ENCODE measurements at regions not wholly inside any gene's neighbourhood (a gene's known extent, or its start where the extent isn't known, plus 50 kb on each side); places are given as distances from the start of the nearest gene placed in this dataset.

DNA sequence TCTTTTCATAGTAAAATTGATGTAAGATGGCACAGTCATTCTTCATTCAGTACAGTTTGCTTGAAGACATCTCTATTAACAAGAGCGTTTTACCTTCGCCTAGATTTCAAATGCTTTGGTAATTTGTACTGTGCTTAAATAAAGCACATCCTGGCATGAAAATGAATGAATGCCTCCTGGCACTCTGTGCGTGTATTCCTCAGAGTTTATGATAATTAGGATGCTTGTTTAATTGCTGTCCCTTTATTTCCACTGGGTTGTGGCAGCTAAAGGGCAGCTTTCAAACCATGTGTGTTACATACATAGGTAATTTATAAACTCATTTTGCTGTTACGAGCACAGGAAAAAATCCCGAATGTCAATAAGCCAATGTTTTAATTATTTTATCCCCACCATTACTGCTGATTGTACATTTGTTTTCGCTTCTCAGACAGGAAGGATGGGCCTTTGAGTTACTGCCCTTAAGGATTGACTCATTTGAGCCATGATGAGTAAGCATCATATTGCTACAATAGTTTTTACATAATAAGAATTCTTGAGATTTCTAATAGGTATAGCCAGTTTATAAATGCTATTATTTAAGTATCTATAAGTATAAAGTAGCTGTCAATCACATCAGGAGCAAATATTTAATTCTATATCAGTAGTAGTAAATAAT is 516.5 kb downstream of the XIRP2 start:
- WGBS, 2 donors = 94% methylated on average over 6 of the region's 6 CpGs
- Histone ChIP-seq H3K9me3 (ENCODE audit: control insufficient read depth in 4 of 4, insufficient read depth in 3 of 4, low read length in 3 of 4) (no peaks in the 10 kb centered on the region), H3K9ac (ENCODE audit: insufficient read depth in 1 of 2, low read length in 2 of 2) (no peak overlapping the region), H3K27me3 (ENCODE audit: control insufficient read depth in 3 of 3, insufficient read depth in 3 of 3, low read length in 2 of 3) (no peaks in the 10 kb centered on the region), H3K27ac (ENCODE audit: low read depth in 1 of 2, low read length in 1 of 2) (no peak overlapping the region), H3K4me3 (no peak overlapping the region), H3K36me3 (ENCODE audit: control insufficient read depth in 4 of 4, insufficient read depth in 4 of 4, low read length in 4 of 4) (no peaks in the 10 kb centered on the region), H3K4me1 (ENCODE audit: control insufficient read depth in 5 of 5, insufficient read depth in 5 of 5, low read length in 5 of 5) (no peaks in the 10 kb centered on the region)
- DNase-seq = no peak
- ATAC-seq (ENCODE audit: insufficient read depth, low FRiP score) = no peak
- TF ChIP-seq, protein P1, sequence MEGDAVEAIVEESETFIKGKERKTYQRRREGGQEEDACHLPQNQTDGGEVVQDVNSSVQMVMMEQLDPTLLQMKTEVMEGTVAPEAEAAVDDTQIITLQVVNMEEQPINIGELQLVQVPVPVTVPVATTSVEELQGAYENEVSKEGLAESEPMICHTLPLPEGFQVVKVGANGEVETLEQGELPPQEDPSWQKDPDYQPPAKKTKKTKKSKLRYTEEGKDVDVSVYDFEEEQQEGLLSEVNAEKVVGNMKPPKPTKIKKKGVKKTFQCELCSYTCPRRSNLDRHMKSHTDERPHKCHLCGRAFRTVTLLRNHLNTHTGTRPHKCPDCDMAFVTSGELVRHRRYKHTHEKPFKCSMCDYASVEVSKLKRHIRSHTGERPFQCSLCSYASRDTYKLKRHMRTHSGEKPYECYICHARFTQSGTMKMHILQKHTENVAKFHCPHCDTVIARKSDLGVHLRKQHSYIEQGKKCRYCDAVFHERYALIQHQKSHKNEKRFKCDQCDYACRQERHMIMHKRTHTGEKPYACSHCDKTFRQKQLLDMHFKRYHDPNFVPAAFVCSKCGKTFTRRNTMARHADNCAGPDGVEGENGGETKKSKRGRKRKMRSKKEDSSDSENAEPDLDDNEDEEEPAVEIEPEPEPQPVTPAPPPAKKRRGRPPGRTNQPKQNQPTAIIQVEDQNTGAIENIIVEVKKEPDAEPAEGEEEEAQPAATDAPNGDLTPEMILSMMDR (IDR thresholded peaks at IDR 0.05; ENCODE audit: control extremely low read depth, extremely low read depth) = no peak

DNA sequence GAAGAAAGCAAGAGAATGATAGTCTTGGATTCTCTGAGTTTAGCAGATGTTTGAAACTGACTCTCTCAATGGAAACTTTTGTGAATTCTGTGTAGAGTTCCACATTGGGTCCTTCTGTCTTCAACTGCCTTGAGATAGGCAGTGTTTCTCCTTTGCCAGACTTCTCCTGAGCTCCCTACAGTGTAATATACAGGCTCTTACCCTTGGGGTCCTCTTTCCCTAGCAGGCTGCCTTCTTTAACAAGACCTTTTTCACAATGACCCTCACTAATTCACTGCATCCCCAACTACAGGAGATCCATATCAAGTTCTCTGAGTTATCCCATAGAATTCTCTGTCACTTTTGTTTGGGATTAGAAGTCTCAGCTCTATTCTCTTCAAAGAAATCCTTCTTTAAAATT is 513.0 kb downstream of the XIRP2 start:
- TF ChIP-seq, protein P1 (IDR thresholded peaks at IDR 0.05; ENCODE audit: control extremely low read depth, extremely low read depth) = no peak
- Histone ChIP-seq H3K9me3 (ENCODE audit: control insufficient read depth in 4 of 4, insufficient read depth in 3 of 4, low read length in 3 of 4) (peaks cover 0 to 4% (median 0%) of the 10 kb centered on the region in 4 donors), H3K36me3 (ENCODE audit: control insufficient read depth in 4 of 4, insufficient read depth in 4 of 4, low read length in 4 of 4) (no peaks in the 10 kb centered on the region), H3K27me3 (ENCODE audit: control insufficient read depth in 3 of 3, insufficient read depth in 3 of 3, low read length in 2 of 3) (no peaks in the 10 kb centered on the region), H3K27ac (ENCODE audit: low read depth in 1 of 2, low read length in 1 of 2) (no peak overlapping the region), H3K4me1 (ENCODE audit: control insufficient read depth in 5 of 5, insufficient read depth in 5 of 5, low read length in 5 of 5) (peaks cover 0 to 3% (median 0%) of the 10 kb centered on the region in 5 donors), H3K9ac (ENCODE audit: insufficient read depth in 1 of 2, low read length in 2 of 2) (no peak overlapping the region), H3K4me3 (no peak overlapping the region)
- DNase-seq (no peak), ATAC-seq (ENCODE audit: insufficient read depth, low FRiP score) (no peak)

DNA sequence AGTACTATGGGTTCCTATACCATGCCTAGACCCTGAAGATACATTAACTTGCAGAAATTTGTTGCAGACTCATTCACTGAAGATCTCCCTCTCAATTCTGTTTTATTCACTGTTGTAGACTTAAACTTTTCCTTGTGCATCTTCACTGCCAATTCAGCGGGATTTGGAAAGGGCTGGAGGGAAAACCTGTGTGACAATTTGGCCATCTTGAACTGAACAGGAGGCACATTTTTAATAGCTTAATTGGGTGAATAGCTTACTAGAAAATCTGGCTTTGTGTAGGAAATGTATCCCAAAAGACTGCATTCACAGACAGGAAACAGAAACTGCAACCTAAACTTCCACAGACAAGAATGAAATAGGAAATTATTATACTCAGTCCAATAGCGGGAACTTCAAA is 512.3 kb downstream of the XIRP2 start:
- Histone ChIP-seq H3K4me1 (ENCODE audit: control insufficient read depth in 5 of 5, insufficient read depth in 5 of 5, low read length in 5 of 5) (peaks cover 0 to 3% (median 0%) of the 10 kb centered on the region in 5 donors), H3K27ac (ENCODE audit: low read depth in 1 of 2, low read length in 1 of 2) (no peak overlapping the region), H3K27me3 (ENCODE audit: control insufficient read depth in 3 of 3, insufficient read depth in 3 of 3, low read length in 2 of 3) (no peaks in the 10 kb centered on the region), H3K9ac (ENCODE audit: insufficient read depth in 1 of 2, low read length in 2 of 2) (no peak overlapping the region), H3K9me3 (ENCODE audit: control insufficient read depth in 4 of 4, insufficient read depth in 3 of 4, low read length in 3 of 4) (peaks cover 0 to 4% (median 0%) of the 10 kb centered on the region in 4 donors), H3K4me3 (no peak overlapping the region), H3K36me3 (ENCODE audit: control insufficient read depth in 4 of 4, insufficient read depth in 4 of 4, low read length in 4 of 4) (no peaks in the 10 kb centered on the region)
- DNase-seq (no peak), ATAC-seq (ENCODE audit: insufficient read depth, low FRiP score) (no peak)
- 86 to 90% methylated on average over 2 of the region's 2 CpGs for WGBS, 2 donors
- TF ChIP-seq, protein P1 (IDR thresholded peaks at IDR 0.05; ENCODE audit: control extremely low read depth, extremely low read depth) = no peak

DNA sequence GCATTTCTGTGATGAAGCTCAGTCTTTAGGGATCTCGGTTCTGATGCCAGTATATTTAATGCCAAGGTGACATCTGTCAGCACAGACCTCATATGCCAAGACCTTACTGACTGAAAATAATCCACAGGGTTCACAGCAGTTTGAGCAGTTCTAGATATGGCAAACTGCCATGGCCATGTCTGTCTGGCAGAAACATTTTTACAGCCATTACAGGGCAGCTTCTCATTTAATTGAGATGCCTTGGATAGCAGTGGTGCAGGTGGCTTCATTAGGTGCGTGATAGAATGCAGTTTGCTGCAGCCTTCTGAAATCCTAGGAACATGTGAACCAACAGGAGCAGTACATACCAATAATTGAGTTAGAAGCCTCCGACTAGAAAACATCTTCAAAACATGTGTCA is 510.6 kb downstream of the XIRP2 start:
- TF ChIP-seq, protein P1 (IDR thresholded peaks at IDR 0.05; ENCODE audit: control extremely low read depth, extremely low read depth) = no peak
- Histone ChIP-seq H3K36me3 (ENCODE audit: control insufficient read depth in 4 of 4, insufficient read depth in 4 of 4, low read length in 4 of 4) (no peaks in the 10 kb centered on the region), H3K27ac (ENCODE audit: low read depth in 1 of 2, low read length in 1 of 2) (no peak overlapping the region), H3K4me3 (no peak overlapping the region), H3K27me3 (ENCODE audit: control insufficient read depth in 3 of 3, insufficient read depth in 3 of 3, low read length in 2 of 3) (no peaks in the 10 kb centered on the region), H3K9me3 (ENCODE audit: control insufficient read depth in 4 of 4, insufficient read depth in 3 of 4, low read length in 3 of 4) (peaks cover 0 to 4% (median 0%) of the 10 kb centered on the region in 4 donors), H3K9ac (ENCODE audit: insufficient read depth in 1 of 2, low read length in 2 of 2) (no peak overlapping the region), H3K4me1 (ENCODE audit: control insufficient read depth in 5 of 5, insufficient read depth in 5 of 5, low read length in 5 of 5) (peaks cover 0 to 3% (median 0%) of the 10 kb centered on the region in 5 donors)
- DNase-seq (no peak), ATAC-seq (ENCODE audit: insufficient read depth, low FRiP score) (no peak)
- 85 to 89% methylated on average over 3 of the region's 3 CpGs for WGBS, 2 donors
